Activated naive CD4-positive, alpha-beta T cell treated with Interleukin-2 at 50 U/mL for 16 hours (primary cell): ENCODE measurements at regions not wholly inside any gene's neighbourhood (a gene's known extent, or its start where the extent isn't known, plus 50 kb on each side); places are given as distances from the start of the nearest gene placed in this dataset.
"Not testable (repeated sequence)": the region's sequence is repeated elsewhere in the genome, so short reads cannot be mapped to it uniquely, and the experiment has no call there.

ENCODE experiments used
- DNase-seq: peaks from one replicate; pipeline ENCODE4 v3.0.0-alpha.2; 2020

DNA sequence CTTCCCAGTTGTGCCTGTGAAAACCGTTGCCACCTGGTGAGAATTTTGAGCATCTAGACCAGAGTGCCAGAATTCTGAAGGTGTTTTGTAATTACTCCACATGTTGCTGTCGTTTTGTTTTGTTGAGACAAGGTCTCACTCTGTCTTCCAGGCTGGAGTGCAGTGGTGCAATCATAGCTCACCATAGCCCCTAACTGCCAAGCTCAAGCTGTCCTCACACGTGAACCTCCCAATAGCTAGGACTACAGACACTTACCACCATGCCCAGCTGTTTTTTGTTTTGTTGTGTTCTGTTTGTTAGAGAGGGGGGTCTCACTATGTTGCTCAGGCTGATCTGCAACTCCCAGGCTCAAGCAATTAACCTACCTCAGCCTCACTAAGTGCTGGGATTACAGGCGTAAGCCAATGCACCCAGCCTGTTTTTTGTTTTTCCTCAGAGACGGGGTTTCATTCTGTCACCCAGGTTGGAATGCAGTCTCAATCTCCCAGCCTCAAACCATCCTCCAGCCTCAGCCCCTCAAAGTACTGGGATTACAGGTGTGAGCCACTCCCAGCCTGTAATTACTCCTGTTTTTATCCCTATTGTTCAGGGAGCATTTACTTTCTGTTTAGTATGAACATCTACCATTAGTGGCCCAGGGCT, 121.1 kb upstream of the DMRT1 start:
- DNase-seq: no peak

GRCh38 chr9:722388-722980, 119.0 kb upstream of the DMRT1 start:
- DNase-seq: no peak

DNA sequence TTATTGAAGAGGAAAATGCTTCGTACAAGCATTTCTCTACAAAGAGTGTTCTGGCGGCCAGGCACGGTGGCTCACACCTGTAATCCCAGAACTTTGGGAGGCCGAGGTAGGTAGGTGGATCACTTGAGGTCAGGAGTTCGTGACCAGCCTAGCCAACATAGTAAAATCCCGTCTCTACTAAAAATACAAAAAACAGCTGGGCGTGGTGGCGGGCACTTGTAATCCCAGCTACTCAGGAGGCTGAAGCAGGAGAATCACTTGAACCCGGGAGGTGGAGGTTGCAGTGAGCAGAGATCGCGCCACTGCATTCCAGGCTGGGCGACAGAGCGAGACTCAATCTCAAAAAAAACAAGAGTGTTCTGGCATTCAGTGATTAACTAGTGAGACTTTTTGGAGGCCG, 117.0 kb upstream of the DMRT1 start:
- DNase-seq: not testable (repeated sequence)

GRCh38 chr9:726005-726404, 115.5 kb upstream of the DMRT1 start:
- no peak for DNase-seq

GRCh38 chr9:727767-728166, 113.7 kb upstream of the DMRT1 start:
- no peak for DNase-seq

DNA sequence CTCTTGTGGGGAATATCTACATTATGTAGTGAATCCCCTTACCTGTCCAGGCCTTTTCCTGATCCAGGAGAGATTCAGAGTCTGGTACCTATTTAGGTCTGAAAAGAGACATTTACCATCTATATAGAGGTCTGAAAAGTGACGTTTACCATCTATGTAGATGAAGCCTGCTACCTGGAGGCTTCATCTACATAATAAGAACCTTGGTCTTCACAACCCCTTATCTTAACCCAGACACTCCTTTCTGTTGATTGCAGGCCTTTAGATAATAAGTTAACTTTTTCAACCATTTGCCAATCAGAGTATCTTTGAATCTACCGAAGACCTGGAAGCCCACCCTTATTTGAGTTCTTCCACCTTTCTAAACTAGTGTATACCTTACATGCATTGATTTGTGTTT, 113.0 kb upstream of the DMRT1 start:
- DNase-seq: no peak

GRCh38 chr9:731474-731873, 110.0 kb upstream of the DMRT1 start:
- no peak for DNase-seq

DNA sequence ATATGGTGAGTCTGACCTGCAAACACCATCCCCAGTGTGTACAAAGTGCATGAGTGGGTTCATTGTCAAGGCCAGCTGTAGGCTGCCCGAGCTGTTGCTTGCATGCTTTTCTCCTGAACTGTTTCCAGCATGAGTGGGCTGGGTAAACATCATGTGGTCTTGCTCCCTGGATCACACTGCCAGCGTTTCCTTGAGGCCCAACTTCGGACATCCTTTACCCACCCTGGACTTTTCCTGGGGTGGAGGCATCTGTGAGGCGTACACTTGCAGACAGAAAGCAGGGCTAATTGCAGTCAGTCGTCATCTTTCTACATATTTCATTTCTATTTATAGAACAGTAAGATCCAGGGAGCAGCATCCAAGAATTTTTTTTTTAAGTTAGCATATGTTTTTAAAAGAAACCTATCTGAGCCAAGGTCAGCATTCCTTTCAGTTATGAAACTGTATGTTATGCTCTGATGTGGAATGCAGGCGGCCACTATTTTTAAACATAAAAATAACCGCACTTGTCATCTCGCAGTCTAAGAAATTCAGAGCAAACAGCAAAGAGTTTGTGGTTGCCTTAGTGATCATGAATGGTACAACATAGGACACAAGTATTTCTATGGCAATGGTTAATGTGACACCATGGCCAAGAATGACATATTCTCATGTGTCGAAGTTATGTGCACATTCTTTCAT, 106.5 kb upstream of the DMRT1 start:
- no peak for DNase-seq

DNA sequence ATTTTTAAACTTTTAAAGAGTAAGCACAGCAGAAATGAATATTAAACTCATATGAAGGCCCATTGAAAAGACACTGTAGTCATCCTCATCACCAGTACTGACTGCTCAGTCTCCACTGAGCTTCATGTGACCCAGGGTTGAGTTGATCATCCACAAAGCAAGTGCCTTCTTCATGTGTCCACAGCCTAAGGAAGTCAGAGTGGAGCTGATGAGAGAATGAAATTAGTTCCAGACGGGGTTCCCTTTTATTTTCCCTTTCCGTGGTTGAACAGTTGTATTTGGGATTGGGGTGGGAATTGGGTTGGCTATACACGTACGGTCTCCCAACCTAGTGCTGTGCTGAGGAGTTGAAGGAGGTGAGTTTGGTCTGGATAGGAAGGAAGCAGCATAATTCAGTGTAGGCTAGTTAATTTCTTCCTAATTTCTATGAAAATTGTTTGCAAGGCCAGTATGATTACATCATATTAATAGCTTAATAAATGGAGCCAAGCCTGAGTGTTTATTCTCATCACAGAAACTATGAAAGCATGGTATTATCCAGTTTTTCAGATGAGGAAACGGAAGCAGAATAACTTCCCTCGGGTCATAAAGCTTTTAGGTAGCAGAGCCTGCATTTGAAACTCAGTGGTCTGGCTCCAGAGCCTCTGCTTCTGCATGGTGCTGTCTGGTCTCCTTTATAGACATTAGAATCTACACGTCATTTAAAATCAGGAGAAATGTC, 103.9 kb upstream of the DMRT1 start:
- no peak for DNase-seq

GRCh38 chr9:738209-738915, 103.1 kb upstream of the DMRT1 start:
- no peak for DNase-seq

GRCh38 chr9:739362-739761, 102.1 kb upstream of the DMRT1 start:
- no peak for DNase-seq

DNA sequence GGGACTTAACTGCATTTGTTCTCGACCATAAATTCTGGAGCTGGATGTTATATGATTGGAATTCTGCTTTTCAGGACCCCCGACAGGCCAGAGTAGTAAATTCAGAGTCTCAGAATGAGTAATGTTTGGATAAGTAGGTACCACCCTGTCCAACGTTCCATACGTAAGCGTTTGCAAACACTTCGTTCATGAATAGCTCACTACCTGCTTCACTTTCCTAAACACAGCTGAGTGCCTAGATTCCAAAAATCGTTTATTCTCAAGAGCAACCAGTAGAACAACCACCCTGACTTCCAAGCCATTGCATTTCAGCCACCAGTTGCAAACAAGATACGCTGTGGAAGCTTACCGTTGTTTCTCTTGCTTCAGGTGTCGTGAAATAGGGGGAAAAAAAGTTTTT, 101.3 kb upstream of the DMRT1 start:
- no peak for DNase-seq

GRCh38 chr9:742104-742503, 99.4 kb upstream of the DMRT1 start:
- DNase-seq: no peak

- DNase-seq: no peak
These were observed 98.4 kb upstream of the DMRT1 start for GRCh38 chr9:742914-743589.

GRCh38 chr9:744046-744712, 97.3 kb upstream of the DMRT1 start:
- no peak for DNase-seq

DNA sequence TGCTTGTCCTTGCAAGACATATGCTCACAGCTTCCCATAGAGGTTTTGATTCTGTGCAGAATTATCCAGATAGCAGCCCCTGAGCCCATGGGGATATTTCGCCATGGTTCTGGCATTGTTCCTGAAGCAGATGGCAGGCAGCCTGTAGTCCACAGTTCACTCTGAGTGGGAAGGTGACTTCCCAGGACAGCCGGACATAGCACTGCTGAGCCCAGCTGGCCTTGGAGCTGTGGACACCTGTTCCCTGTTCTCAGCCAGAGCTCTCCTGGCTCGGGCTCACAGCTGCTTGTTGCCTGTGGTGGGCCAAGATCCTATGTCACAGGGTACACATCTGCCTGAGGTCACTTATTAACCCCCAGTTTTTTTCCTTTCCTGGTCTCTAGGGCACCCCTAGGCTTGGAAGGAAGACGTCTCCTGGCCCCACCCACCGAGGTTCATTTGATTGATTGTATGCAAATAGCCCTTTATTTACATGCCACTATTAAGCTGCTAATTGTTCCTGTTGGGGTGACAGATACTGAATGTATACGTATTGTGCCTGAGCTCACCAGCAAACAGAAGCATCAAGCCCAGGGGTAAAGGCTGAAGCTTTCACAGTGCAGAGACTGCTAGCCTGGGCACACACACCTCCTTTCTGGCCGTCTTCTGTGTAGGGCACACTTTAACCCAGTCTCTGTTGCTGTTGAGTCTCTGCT, 96.6 kb upstream of the DMRT1 start:
- DNase-seq: no peak

- DNase-seq: no peak
These were observed 95.6 kb upstream of the DMRT1 start for GRCh38 chr9:745761-746380.

- no peak for DNase-seq
These were observed 94.6 kb upstream of the DMRT1 start for GRCh38 chr9:746661-747434.

- no peak for DNase-seq
These were observed 93.9 kb upstream of the DMRT1 start for GRCh38 chr9:747567-747966.

DNA sequence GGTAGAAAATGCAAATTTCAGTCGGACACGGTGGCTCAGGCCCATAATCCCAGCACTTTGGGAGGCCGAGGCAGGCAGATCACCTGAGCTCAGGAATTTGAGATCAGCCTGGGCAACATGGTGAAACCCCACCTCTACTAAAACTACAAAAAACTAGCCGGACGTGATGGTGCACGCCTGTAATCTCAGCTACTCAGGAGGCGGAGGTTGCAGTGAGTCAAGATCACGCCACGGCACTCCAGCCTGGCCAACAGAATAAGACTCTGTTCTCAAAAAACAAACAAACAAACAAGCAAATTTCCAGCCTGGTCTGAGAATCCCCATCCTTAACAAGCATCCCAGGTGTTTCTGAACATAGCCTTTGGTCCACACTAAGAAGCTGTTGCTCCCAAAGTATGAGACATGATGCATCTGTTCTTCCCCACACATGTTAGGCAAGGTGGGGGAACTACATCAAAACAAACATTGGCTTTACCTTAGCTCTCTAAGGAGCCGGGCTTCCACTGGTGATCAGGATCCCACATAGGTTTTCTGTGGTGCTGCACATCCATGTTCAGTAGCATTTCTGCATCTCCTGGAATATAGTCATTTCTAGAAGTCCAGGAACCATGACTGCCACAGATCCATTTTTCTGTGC, 92.5 kb upstream of the DMRT1 start:
- DNase-seq: no peak
